ENCODE measurements at regions not wholly inside any gene's neighbourhood (a gene's known extent, or its start where the extent isn't known, plus 50 kb on each side); places are given as distances from the start of the nearest gene placed in this dataset.

GRCh38 chr9:79896390-79896980, 324.7 kb downstream of the TLE4 start:
- TF ChIP-seq POLR2A (IDR thresholded peaks at IDR 0.05): no peak
- TF ChIP-seq CTCF (IDR thresholded peaks at IDR 0.05): no peak
- TF ChIP-seq POLR2AphosphoS5 (IDR thresholded peaks at IDR 0.05): no peak
- TF ChIP-seq EP300 (IDR thresholded peaks at IDR 0.05): no peak
